Inferior parietal cortex (tissue), 1 donor: ENCODE measurements at regions not wholly inside any gene's neighbourhood (a gene's known extent, or its start where the extent isn't known, plus 50 kb on each side); places are given as distances from the start of the nearest gene placed in this dataset.
"Not testable (repeated sequence)": the region's sequence is repeated elsewhere in the genome, so short reads cannot be mapped to it uniquely, and the experiment has no call there.

ENCODE experiments used
- DNase-seq: peaks from one replicate; pipeline ENCODE4 v3.0.0-alpha.2; 2016; ENCODE audit errors: extremely low spot score

DNA sequence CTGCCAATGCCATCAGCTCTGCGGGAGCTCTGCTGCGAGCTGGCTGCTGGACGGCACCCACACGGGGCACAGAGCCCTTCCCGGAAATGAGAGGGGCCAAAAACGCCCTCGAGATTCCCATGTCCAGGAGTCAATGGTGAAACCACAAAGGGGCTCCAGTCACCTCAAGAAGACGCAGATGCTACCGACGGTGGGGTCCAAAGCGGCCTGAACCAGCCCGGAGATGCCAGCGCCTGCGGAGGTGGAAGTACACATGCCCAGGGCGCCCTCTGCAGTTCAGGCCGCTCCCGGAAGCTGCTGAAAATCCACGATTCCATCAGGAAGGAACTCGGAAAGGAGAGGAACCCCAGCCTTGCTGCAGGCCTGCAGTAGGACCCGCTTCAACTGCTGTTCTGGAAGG is 82.4 kb upstream of the SELENOP start:
- no peak for DNase-seq

DNA sequence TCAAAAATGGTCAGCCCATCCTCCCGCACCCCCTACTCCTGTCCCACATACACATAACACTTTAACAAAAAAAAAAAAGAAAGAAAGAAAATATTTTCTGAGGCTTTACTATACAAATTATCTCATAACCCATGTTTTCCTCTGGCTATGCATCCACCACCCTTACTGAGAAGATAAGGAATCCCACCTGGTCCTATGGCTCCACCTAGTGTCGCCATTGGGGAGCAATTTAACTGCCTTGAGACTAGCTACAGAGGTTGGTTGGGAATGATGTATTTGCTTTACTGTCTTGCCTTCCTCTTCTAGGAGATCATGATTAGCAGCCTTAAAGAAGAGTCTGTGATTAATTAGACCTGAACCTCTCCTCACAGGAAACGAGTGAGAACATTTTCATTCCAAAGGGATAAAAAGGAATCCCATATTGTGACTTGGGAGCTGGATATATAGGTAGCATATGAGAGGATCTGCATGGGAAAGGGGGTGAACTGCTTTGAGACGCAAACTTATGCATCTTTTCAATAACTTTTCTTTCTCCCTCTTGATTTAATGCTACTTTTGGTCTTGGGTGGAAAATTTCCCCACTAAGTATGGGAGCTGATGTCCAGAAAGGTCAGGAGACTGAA is 77.7 kb upstream of the SELENOP start:
- DNase-seq, result peak; percentile 98

DNA sequence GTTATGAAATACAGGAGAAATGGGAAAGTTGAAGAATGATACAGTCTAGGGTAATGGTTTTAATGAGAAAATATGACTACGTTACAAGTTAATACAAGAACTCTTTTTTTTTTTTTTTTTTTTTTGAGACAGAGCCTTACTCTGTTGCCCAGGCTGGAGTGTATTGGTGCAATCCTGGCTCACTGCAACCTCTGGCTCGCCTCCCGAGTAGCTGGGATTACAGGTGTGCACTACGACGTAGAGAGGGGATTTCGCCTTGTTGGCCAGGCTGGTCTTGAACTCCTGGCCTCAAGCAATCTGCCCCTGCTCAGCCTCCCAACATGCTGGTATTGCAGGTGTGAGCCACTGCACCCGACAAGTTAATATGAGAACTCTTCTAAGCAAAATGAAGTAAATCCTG is 77.1 kb upstream of the SELENOP start:
- no peak for DNase-seq

GRCh38 chr5:42887575-42887974 is 75.9 kb upstream of the SELENOP start:
- DNase-seq, result no peak

GRCh38 chr5:42887097-42887496 is 75.4 kb upstream of the SELENOP start:
- DNase-seq, result no peak

DNA sequence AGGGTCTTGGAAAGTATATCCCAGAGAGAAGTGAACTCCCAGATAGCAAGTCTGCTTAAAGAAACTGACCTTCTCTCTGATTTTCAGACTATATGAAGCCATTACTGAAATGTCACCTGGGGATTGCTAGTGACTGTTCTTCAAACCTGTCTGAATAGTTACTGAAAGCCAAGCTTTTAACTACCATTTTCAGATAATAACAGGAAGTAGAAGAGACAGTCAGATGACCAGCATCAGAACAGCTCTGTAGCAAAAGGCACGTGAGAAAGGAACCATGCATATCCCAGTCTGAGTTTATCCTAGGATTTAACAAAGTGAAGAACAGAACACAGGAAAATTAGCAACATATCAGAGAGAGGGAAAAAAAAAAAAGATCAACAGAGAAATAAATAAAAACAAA is 74.9 kb upstream of the SELENOP start:
- DNase-seq, result no peak

- no peak for DNase-seq
These were observed 72.6 kb upstream of the SELENOP start for GRCh38 chr5:42884326-42884725.

DNA sequence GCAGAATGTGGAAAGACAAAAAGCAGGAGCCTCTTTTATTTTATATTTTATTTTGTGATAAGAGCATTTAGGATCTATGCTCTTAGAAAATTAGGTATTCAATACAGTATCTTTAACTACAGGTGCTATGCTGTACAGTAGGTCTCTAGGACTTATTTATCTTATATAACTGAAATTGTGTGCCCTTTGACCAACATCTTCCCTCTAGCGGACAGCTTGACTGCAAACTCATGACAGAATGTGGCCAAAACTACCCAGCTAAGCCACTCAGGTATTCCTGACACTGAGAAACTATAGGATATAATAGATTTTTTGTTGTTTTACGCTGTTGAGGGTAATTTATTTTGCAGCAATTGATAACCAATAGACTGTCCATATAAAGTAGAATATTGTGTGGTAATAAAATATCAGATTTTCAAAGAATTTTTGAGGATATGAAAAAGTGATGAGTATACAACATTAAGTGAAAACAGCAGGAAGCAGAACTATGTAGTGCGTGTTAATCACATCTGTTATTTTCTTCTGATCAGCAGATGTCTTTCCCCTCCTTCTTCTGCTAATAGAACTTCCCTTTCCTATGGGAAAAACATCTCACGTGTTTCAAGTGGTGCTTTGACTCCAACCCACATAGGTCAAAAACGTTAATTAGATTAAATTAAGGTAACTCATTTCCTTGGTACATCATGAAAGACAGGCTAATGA is 69.9 kb upstream of the SELENOP start:
- no peak for DNase-seq

GRCh38 chr5:42880496-42881150 is 68.9 kb upstream of the SELENOP start:
- no peak for DNase-seq

GRCh38 chr5:42879291-42879690 is 67.6 kb upstream of the SELENOP start:
- no peak for DNase-seq

GRCh38 chr5:42878550-42878949 is 66.9 kb upstream of the SELENOP start:
- DNase-seq, result no peak

- DNase-seq, result no peak
These were observed 66.3 kb upstream of the SELENOP start for GRCh38 chr5:42878041-42878440.

DNA sequence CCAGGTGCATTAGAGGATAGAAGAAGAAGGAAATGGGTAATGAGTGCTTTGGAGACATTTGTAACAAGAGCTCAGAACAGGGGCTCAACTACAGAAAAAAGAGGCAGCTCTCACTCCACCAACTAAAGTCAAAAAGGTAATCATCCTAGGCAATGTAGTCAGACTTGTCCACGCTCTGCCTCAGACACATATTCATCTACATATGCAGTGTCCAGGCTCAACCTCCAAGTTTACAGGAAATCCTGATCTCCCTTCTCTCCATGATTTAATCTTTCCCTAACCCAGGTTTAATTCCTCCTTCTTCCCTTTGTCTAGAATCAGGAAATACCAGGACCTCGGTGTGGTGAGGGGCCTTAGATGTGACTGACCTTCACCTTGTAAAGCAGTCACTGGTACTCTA is 65.7 kb upstream of the SELENOP start:
- no peak for DNase-seq

GRCh38 chr5:42876375-42876844 is 64.7 kb upstream of the SELENOP start:
- no peak for DNase-seq

DNA sequence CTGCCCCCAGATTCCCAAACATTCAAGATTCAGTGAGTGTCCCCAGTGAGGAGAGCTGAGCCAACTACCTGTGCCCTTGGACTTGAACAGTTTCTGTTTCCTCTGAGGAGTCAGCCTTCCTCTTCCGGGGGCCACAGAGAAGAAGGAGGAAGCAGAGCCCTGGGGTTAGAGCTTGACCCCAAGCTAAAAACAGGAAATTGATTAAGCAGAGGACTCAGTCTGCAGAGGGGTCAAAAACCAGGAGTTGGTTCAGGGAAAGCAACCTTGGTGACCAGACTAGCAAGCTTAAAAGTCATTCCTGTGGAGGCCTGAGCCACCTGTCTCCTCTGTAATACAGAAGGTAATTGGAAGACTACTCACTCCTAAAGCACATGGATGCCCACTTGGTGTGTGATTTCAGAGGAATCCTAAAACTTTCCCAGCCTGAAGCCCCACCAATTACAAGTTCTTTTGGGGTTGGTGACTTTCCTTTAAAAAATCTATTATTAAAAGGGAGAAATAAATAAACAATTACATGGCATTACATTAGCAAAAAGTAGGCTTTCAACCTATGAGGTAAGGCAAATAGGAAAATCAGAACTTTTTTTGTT is 64.2 kb upstream of the SELENOP start:
- DNase-seq, result no peak

DNA sequence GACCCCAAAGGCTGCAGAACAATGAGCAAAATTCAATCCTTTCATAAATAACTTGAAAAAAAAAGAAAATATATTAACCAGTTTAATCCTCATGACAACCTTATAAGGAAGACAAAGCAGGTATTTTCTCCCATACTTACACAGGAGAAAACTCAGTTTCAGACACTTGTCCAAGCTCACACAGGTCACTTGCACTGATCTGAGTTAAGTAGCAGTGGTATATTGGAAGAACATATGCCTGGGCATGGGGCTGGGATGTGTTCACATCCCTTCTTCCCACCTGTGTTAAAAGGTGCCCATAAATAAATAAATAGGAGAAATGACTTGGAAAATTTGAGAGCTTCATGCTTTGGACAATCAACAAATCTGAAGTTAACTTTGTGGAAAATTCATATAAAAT is 63.5 kb upstream of the SELENOP start:
- DNase-seq, result no peak

GRCh38 chr5:42874621-42875198 is 63.0 kb upstream of the SELENOP start:
- no peak for DNase-seq

DNA sequence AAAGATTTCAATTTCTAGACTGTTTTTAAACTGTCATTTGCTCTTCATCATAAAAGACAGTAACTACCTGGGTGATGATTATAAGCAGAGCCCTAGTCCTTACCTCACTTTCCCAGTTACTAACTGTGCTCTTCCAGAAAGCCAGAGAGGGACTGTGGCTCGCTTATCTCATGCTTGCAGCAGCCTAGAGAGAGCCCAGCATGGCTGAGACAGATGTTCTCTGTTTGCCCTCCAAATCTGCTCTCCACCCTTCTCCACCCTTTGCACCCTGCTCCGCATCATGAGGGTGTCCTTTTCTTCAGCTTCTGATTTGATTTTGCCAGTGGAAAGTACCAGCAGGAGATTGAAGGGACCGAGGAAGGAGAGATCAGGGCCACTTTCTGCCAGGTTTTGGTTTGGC is 61.2 kb upstream of the SELENOP start:
- DNase-seq, result no peak

DNA sequence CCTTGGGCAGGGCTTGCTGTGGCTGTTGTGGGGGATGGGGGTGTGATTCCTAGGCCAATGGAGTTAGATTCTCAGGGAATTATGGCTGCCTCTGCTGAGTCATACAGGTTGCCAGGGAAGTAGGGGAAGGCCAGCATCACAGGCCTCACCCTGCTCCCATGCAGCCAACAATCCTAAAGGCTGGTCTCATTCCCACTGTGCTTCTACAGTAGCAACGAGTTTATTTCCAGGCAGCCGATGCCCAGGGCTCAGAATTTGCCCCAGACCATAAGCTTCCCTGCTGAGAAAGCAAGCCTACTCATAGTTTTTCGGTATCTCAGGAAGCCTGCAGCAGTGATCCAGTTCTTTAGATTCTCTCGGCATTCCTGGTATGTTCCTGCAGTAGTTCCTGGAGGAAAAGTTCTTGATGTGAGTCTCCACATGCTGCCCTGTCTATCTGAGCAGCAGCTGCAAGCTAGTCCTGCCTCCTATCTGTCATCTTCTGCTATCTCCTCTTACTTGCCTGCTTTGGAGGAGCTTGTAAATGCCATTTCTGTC is 59.3 kb upstream of the SELENOP start:
- DNase-seq, result peak; percentile 21

- DNase-seq, result not testable (repeated sequence)
These were observed 56.7 kb upstream of the SELENOP start for GRCh38 chr5:42868417-42868816.

DNA sequence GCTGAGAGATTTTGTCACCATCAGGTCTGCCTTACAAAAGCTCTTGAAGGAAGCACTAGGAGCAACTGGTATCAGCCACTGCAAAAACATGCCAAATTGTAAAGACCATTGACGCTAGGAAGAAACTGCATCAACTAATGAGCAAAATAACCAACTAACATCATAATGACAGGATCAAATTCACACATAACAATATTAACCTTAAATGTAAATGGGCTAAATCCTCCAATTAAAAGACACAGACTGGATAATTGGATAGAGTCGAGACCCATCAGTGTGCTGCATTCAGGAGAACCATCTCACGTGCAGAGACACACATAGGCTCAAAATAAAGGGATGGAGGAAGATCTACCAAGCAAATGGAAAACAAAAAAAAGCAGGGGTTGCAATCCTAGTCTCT is 53.1 kb upstream of the SELENOP start:
- DNase-seq, result not testable (repeated sequence)
